Spleen (tissue), 3 donors: ENCODE measurements at regions not wholly inside any gene's neighbourhood (a gene's known extent, or its start where the extent isn't known, plus 50 kb on each side); places are given as distances from the start of the nearest gene placed in this dataset.

Experiments
- POLR2A ChIP-seq, 3 donors: fragments of 450-650 bp; IDR thresholded peaks; one replicate each; pipeline ENCODE4 v1.5.1; 2017; ENCODE audit warnings: antibody characterized with exemption in 3 of 3, mild to moderate bottlenecking in 1 of 3
- POLR2AphosphoS5 ChIP-seq, 3 donors: sonication (generic); formaldehyde crosslinking; IDR thresholded peaks; one replicate each; pipeline ENCODE4 v1.5.1; 2017; ENCODE audit warnings: antibody characterized with exemption in 3 of 3

- TF ChIP-seq POLR2A (IDR thresholded peaks at IDR 0.05) (no peak), POLR2AphosphoS5 (IDR thresholded peaks at IDR 0.05) (no peak)
Measured at GRCh38 chr12:46449316-46449715, 76.7 kb upstream of the SLC38A2 start.
